NCI-H1930 (cell line): ENCODE measurements at regions not wholly inside any gene's neighbourhood (a gene's known extent, or its start where the extent isn't known, plus 50 kb on each side); places are given as distances from the start of the nearest gene placed in this dataset.

Experiments used
- DNase-seq, 2 experiments: peaks; one replicate each; lab custom pipeline; 2025; lab: John Stamatoyannopoulos, UW

GRCh38 chr7:9856668-9857067 lies 1117.0 kb upstream of the PHF14 start:
- no peak for DNase-seq

GRCh38 chr7:9863545-9863944 lies 1110.1 kb upstream of the PHF14 start:
- no peak for DNase-seq

GRCh38 chr7:9869151-9869550 lies 1104.5 kb upstream of the PHF14 start:
- no peak for DNase-seq

GRCh38 chr7:9869566-9869965 lies 1104.1 kb upstream of the PHF14 start:
- DNase-seq = no peak

GRCh38 chr7:9870674-9871073 lies 1103.0 kb upstream of the PHF14 start:
- DNase-seq = no peak

- DNase-seq = no peak
Measured at GRCh38 chr7:9874182-9874581, 1099.5 kb upstream of the PHF14 start.

- DNase-seq = no peak
Measured at GRCh38 chr7:9876053-9876452, 1097.6 kb upstream of the PHF14 start.

GRCh38 chr7:9889554-9889953 lies 1084.1 kb upstream of the PHF14 start:
- no peak for DNase-seq

GRCh38 chr7:9890092-9890491 lies 1083.6 kb upstream of the PHF14 start:
- no peak for DNase-seq

GRCh38 chr7:9891056-9891455 lies 1082.6 kb upstream of the PHF14 start:
- DNase-seq = no peak

GRCh38 chr7:9900339-9900738 lies 1073.3 kb upstream of the PHF14 start:
- DNase-seq = no peak

GRCh38 chr7:9921326-9921725 lies 1052.3 kb upstream of the PHF14 start:
- DNase-seq = no peak

GRCh38 chr7:9937944-9938631 lies 1035.6 kb upstream of the PHF14 start:
- DNase-seq = no peak

GRCh38 chr7:9939176-9939575 lies 1034.5 kb upstream of the PHF14 start:
- DNase-seq = no peak

- peak; percentile 87 to 92 for DNase-seq
Measured at GRCh38 chr7:9945131-9945530, 1028.5 kb upstream of the PHF14 start.

- DNase-seq = peak; percentile 93 to 95
Measured at GRCh38 chr7:9945857-9946256, 1027.8 kb upstream of the PHF14 start.

GRCh38 chr7:9955138-9955537 lies 1018.5 kb upstream of the PHF14 start:
- DNase-seq = no peak

GRCh38 chr7:9958486-9958885 lies 1015.2 kb upstream of the PHF14 start:
- DNase-seq = no peak

- DNase-seq = no peak
Measured at GRCh38 chr7:9960460-9960859, 1013.2 kb upstream of the PHF14 start.

- DNase-seq = no peak
Measured at GRCh38 chr7:9961161-9961922, 1012.3 kb upstream of the PHF14 start.

- no peak for DNase-seq
Measured at GRCh38 chr7:9962742-9963141, 1010.9 kb upstream of the PHF14 start.

- DNase-seq = no peak
Measured at GRCh38 chr7:9978106-9979064, 995.3 kb upstream of the PHF14 start.
